Left cardiac atrium (tissue), 4 donors: ENCODE measurements at regions not wholly inside any gene's neighbourhood (a gene's known extent, or its start where the extent isn't known, plus 50 kb on each side); places are given as distances from the start of the nearest gene placed in this dataset.

ENCODE experiments used
- ATAC-seq, 2 donors: fragments of 200-7000 bp; cut with Tn5 transposase; one replicate each; pipeline ENCODE4 v1.9.1; 2020; ENCODE audit warnings: mild to moderate bottlenecking in 2 of 2, moderate library complexity in 2 of 2
- DNase-seq: peaks from one replicate; pipeline ENCODE4 v3.0.0-alpha.2; 2020
- intact Hi-C, 2 donors: fragments of 100-400 bp; cut with DNase I; formaldehyde crosslinking; loops; one replicate each; pipeline versions ENCODE4 v1.14.1 to v1.15.1; 2022 to 2023
- donor health status: DM: no; HTN: yes; CAD: no.
- donor health status: DM: no; HTN: yes; CAD: no; lungs with severe emphysema.
- donor health status: DM: yes; HTN: yes; CAD: no.
- donor health status: Dilated cardiomyopathy.

DNA sequence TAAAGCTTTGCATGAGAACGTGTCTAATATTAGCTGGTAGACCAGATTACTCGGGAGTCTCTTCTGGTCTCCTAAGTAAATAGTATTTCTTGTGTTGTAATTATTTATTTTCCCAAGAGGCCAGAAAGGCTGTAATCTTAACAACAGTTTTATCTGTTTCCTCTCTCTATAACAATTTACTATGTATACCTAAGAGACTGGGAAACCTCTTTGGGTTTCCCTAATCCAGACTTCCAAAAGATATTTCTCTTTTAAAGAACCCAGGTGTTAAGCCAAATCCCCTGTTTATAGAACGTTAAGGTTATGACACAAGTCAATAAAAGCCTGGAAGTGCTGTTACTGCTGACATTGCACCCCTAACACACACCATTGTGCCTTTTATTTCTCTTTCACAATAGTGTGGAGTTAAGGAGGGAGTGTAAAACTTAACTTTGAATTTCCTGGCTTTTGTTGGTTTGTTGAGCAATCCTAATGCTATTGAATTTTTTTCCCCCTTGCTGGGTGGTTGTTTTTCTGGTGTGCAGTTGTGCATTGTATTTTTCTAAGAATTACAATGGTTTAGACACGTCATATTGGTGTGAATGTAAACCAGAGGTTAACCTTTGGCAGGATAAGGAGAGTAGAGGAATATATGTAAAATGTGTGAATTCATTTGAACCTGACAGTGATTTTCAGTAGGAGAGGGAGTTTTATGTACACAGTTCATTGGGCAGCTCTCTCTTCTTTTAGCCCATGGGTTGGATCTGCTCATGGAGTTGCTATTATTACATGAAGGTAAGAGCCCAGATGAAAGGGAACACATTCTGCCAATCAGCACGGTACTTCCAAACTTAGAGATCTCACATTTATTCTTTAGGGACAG lies 192.8 kb downstream of the MTX2 start:
- intact Hi-C loops = no loop called here
- ATAC-seq = no peak
- DNase-seq = no peak

DNA sequence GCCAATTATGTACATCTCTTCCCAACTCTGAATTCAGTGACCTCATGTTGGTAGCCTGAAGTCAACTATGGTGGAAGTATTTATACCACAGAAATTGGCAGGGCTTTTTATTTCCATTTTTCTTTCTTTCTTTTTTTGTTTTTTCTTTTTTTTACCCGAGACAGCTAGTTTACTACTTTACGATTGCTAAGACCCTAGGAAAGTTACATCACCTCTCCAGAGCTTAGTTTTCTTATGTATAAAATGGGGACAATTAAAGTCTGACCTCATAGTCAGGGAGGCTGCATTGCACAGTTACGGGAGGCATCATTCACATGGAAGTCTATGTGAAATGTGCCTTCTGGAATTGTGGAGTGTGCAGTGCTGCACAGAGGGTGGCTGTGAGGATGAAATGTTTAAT lies 194.3 kb downstream of the MTX2 start:
- DNase-seq (no peak), ATAC-seq (no peak)
- intact Hi-C loops = no loop called here

DNA sequence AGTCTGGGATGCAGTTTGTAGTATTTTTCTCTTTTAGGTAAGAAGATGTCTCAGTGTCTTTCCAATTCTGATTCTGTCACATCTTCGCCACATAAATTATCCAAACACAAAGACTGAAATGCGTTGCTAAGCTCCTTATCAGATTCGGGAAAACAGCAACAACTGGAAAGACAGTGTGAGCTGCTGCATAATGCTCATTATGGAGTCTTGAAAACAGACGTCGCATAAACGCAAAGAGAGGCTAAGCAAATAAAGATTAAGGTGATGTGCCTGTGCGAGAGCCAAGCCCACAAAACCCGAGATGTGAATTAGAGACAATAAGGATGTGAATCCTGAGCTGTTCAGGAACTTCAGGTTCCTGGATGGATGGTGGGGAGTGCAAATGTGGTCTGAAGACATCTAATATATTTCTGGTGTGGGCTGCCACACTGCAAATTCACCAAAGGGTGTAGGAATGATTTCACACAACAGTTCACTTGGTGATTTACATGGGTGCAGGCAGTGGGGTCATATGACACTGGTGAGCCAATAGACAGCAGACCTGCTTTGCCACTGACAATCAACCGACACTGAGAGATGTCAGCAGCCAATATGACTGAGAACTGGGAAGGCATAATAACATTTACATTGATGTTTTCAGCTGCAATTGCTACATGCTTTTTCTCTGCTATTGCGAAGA lies 195.8 kb downstream of the MTX2 start:
- no peak for ATAC-seq
- intact Hi-C loops = no loop called here
- no peak for DNase-seq

DNA sequence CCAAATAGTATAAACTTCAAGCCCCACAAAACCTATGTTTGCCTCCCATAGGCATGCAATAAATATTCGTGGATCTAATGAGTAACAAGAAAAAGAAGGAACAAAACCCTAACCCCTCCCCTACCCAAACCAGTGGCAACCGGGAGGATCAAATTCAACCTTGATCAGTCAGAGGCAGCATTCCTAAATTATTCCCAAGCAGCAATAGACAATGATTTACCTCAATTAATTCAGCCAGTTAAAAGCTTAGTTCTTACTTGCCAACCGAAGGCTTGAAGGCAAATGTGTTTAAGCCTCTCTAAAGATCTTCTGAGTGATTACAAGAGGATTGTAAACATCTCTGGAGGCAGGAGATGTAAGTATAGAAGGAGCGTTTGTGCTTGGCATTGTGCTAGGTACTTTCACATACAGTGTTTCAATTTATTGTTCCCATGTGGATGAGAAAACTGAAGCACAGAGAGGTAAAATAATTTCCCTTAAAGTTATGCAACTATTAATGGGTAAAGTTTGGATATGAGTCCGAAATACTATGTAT lies 197.7 kb downstream of the MTX2 start:
- no peak for ATAC-seq
- no peak for DNase-seq
- intact Hi-C loops = no loop called here

DNA sequence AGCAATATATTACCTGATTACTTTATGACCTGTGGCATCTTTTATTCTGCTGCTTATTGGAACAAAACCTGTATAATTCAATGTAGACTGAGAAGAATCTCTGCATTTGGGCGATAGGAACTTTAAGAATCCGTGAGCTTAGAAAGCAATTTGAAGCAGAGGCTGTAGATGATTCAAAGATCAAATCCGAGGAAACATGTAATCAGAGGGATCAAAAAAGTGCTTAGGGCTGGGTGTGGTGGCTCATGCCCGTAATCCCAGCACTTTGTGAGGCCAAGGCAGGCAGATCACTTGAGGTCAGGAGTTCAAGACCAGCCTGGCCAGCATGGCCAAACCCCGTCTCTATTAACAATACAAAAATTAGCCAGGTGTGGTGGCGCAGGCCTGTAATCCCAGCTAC lies 198.4 kb downstream of the MTX2 start:
- intact Hi-C loops = no loop called here
- no peak for DNase-seq
- ATAC-seq = no peak

DNA sequence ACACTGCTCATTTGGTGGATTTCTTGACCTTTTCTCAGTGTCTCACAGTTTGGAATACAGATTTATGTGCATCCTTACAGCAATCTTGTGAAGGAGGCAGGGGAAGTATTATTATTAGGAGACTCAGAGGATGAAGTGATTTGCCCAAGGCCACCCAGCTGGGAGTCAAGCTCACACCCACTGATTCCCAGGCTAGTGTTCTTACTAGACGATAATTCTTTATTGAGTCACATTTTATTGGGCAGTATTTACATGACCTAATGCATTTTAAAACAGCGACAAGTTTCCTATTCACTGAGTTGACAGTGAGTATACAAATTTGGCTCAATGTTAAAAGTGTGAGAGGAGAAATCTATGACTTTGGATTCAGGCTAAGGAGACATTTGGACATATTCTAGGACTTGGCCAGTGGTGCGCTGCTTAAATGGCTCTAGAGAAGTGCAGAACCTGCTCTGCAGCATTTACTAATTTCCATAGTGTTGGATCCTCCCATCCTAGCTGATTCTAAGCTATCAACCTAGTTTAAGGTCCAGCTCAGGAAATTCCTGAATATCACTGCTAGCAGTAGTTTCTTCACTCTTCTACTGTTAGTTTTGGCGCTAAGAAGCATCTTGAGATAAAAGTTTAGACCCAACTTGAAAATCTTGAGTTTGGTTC lies 199.3 kb downstream of the MTX2 start:
- DNase-seq = no peak
- ATAC-seq = no peak
- intact Hi-C loops = no loop called here

DNA sequence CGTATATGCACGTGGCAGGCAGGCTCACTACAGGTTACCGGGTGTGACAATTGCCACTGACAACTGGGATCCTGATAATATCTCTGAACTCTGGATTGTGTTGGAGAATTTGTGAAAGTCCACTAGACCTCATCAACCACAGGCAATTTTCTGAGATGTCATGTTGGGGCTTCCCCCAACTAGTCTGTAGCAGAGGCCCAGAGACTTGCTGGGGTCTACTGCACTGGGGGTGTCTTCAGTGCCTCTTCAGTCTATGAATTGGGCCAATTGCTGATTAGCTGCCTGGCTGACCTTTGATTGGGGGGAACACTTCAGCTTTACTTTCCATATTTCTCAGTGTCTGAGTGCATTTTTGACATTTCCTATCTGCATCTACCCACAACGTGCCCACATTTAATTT lies 201.5 kb downstream of the MTX2 start:
- intact Hi-C loops = no loop called here
- DNase-seq (no peak), ATAC-seq (no peak)

DNA sequence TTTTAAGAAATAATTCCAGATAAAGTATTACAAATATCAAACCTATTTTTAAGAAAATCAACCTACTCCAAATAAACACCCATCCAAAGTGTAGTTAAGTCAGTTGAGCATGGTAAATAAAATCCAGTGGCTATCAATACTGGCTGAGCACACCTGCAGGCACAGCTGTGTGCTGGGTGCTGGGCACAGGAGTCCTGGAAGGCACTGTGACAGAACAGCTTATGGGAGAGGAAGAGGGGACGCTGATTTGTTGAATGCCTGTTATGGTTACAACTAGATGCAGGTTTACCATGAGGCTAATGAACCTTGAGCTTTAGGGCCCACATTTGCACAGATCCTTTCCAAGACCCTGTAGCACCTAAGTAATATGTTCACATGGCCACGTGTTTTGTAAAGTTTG lies 202.7 kb downstream of the MTX2 start:
- ATAC-seq = no peak
- intact Hi-C loops = no loop called here
- no peak for DNase-seq

DNA sequence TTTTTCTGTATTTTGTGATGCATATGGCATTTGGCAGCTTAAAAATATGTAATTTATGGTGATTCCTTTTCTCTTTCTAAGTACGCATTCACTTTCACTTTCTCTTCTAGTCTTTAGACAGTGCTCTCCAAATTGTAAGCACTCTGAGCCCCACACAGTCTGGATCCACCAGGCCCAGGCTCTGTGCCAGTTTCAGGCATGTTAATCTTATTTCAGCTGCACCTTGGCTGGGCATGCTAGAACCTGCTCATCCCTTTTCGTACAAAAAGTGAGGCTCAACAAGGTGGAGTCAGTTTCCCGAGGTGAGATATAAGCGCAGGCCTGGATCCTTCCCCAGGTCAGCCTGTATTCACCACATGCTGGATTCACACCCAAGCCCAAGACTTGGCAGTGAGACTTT lies 203.9 kb downstream of the MTX2 start:
- peak; percentile 47 to 87 for ATAC-seq
- intact Hi-C loops = no loop called here
- DNase-seq = peak; percentile 29

DNA sequence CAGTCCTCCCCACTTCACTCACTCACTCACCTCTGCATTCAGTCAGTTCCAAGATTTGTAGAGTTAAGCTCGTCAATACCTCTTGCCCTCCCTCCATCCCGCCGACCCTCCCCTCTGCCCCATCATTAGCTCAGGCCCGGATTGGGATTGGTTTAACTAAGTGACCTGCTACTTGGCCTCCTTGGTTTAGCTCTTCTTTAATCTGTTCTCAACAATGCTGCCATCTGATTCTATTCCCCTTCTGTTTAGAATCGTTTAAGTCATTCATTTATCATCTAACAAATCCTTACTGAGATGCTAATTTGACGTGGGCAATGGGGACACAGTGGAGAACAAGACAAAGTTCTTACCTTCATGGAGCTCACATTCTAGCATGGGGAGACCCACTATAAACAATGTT lies 204.6 kb downstream of the MTX2 start:
- no peak for ATAC-seq
- DNase-seq = no peak
- intact Hi-C loops = no loop called here

DNA sequence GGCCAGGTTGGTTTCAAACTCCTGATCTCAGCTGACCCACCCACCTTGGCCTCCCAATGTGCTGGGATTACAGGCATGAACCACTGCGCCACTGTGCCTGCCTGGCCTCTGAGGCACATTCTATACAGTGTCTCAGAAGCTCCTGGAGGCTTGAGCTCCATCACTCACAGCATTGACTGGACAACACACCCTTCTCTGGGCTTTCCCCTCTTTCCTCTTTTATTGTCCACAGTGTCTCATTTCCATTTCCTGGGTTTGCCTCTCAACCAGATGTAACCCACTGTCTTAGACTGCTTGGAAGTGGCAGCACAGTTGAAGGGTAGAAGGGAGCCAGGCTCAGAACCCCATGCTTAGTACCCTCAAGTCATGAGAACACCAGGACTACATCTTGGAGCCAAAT lies 208.1 kb downstream of the MTX2 start:
- intact Hi-C loops = no loop called here
- ATAC-seq (no peak), DNase-seq (no peak)

DNA sequence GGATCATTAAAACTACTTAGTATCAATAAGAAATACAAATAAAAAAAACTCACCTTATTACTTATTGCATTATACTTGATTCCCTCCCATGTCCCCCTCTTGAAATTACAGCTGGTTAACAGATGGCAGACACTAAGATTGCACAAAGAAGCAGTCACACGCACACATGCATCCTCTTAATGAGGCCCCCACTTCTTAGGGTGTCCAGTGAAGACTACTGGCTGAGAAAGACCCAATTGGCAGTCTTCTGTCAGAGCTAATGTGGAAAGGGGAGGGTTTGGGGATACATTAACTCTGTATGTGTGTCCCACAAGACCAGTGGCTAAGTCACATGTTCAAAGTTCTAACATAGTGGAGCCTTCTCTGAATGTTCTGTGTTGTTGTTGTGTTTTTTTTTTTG lies 210.7 kb downstream of the MTX2 start:
- DNase-seq = no peak
- no peak for ATAC-seq
- intact Hi-C loops = no loop called here

DNA sequence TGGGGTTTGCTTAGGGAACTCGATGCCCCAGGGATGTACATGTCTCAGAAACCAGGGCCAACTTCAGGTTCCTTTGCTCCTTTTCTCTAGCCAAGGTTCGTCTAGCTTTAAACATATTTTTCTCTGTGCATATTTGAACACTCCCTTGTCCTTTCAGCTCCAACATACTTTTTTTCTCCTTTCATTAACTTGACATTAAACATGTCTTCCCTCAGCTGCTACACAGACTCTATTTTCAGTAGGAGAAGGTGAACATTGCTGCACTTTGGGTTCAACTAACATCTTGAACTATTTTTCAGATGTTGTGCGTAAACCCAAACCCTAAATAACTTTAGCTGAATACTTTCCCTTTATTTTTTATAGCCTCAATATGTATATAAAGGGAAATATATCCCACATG lies 212.9 kb downstream of the MTX2 start:
- intact Hi-C loops = no loop called here
- DNase-seq (no peak), ATAC-seq (no peak)

DNA sequence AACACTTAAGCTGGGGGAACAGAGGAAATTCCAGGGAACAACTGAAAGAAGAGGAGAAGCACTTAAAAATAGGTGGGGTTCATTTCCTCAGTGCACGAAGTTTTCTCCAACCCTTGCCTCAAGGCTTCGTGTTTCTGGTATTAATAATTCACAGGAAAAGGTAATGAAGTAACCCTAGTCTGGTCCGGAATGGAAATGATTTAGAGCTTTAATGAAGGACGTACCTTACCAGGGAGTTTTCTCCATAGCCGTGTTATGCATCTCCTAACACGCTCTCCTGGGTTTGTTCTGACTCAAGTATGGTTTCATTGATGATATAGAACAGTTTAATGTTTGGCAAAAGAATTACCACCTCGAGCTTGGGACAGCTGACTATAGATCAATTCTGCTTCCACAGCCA lies 214.2 kb downstream of the MTX2 start:
- ATAC-seq (no peak), DNase-seq (no peak)
- intact Hi-C loops = no loop called here

DNA sequence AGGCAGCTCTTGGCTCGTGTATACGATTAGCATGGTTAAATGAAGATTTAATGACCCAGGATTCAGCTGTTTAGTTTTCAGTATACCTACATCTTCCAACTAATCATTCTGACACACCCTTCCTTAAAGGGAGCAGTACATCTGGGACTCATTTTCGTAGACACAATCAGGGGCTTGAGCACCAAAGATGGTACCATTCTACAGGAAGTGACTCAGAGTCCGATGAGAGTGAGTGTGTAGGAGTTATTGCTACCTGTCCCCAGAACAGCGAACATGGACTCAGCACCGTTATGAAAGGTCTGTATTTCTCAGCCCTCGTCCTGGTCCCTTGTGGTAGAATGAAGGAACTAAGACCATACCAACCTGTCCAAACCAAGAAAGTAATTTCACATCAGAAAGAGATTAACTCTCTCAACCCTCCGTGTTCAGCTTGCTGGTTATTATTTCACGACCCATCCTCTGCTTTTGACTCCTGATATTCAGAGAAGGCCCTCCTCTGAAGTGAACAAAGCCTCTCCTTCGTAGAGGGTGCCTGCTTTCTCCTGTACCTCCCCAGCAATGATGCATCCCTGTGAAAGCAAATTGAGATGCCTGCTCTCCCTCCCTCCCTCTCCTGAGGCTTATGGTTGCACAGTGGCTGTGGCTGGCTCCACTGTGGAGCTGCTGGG lies 214.8 kb downstream of the MTX2 start:
- intact Hi-C loops = no loop called here
- no peak for ATAC-seq
- DNase-seq = no peak

DNA sequence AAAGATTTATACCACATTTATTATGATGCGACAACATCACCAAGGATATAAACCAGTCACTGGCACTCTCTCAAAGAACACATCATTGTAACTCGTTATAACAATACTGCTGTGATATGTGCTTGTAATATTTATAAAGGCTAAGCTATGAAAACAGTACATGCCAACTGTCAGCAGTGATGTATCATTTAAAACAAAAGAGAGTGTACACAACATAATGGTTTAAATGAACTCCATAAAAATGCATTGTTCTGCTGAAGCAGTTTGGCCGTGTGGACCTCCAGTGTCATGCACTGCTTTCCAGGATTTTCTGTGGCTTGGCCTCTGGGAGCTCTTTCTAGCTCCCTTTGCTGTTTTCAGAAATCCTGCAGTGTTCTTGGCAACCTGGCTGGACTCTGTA lies 215.6 kb downstream of the MTX2 start:
- intact Hi-C loops = no loop called here
- ATAC-seq (no peak), DNase-seq (no peak)

DNA sequence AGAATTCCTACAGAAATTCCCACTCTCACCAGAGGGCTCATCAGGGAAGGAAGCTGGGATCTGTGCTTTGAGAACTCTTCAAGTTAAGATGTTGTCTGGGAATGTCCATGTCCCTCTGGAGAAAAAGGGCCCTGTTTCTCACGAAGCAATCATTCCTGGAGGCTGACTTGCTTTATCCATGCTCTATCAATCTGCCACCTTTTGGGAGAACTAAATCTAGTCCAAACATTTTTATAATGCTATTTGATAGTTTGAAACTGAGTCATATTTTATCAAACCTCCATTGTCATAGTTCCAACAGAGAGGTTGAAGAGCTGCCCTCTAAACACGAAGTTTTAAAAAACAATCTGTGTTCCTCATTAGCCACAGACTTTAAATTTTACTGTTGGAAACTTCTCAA lies 219.2 kb downstream of the MTX2 start:
- no peak for ATAC-seq
- no peak for DNase-seq
- intact Hi-C loops = no loop called here

DNA sequence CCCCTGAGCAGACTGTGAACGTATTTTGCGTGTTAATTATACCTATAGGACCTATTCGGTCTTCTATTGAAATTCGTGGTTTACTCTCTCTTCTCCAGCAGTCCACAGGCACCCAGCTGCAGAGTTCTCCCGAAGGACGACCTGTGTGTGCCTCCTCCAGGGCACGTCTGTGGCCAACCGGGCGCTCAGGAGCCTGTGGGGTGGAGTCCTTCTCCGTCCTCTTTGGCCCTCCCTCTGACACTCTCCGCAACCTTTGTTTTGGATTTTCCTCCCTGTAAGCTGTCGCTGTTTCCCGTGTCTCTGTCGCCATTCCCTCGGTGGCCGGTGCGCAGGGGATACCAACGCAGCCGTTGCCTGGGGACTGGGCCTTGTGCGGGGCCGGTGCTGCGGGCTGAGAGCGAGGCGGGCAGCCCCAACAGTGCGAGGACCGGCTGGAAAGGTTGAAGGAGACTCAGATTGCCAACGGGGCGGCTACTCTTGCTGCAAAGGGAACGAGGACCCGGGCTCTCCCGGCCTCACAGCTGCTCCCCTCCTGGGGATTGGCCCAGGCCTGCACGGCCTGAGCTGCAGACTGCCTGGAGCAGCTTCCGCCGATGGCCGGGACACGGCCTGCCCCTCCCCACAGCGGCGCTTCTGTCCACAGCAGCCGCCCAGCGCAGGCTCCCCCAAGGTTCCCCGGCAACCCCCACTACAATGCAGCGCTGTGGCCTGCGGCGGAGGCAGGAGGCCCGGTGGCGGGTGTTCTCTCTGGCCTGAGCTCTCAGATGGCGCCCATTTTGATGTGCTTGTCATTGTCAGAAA lies 221.0 kb downstream of the MTX2 start:
- intact Hi-C loops = no loop called here
- ATAC-seq (peak; percentile 85 to 90), DNase-seq (peak; percentile 36)
